ENCODE measurements at regions not wholly inside any gene's neighbourhood (a gene's known extent, or its start where the extent isn't known, plus 50 kb on each side); places are given as distances from the start of the nearest gene placed in this dataset.

DNA sequence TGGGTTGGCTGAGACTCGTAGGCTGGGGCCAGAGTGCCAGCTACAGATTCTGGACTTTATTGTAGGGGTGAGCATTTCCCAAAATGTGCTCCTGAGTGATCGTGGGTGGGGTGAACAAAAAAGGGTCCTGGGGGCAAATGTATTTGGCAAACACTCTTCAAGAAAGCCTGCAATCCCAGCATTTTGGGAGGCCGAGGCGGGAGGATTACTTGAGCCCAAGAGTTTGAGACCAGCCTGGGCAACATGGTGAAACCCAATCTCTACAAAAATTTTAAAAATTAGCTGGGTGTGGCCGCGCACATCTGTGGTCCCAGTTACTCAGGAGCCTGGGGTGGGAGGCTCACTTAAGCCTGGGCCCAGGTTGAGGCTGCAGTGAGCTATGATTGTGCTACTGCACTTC, 55.5 kb upstream of the CDKN2AIPNL start:
- peak overlapping the region; percentile 19 for H2AFZ ChIP-seq (ENCODE audit: low read depth, low read length)
- H3K9ac ChIP-seq (replicated peaks; ENCODE audit: extremely low read depth, insufficient read depth, low read length) = no peak overlapping the region
- no peaks in the 10 kb centered on the region for H4K20me1 ChIP-seq (replicated peaks; ENCODE audit: control insufficient read depth, extremely low read depth, insufficient read depth, low read length)
- no peaks in the 10 kb centered on the region for H3K9me1 ChIP-seq (replicated peaks; ENCODE audit: control insufficient read depth, extremely low read depth, insufficient read depth, low read length)
- ChIA-PET CTCF (interaction anchor here (0.6 to 4.0 kb wide), 12 partner anchors 15 to 120 kb away, joined by 3 to 29 read pairs (median 8); partner anchors contain the start of genes CDKN2AIPNL and JADE2), POLR2A (interaction anchor here (1.5 to 2.1 kb wide), 2 partner anchors 36 to 56 kb away, joined by 3 to 11 read pairs; partner anchors contain the start of gene CDKN2AIPNL)
- no peaks in the 10 kb centered on the region for H3K27me3 ChIP-seq (ENCODE audit: control insufficient read depth in 2 of 2, insufficient read depth in 2 of 2, low read length in 2 of 2)
- DNase-seq (ENCODE audit: low read depth, low spot score) (no peak), FAIRE-seq (no peak)
- H3K9me3 ChIP-seq (replicated peaks; ENCODE audit: control insufficient read depth, insufficient read depth, low read length) = no peaks in the 10 kb centered on the region
- peak overlapping the region; percentile 70 for H3K4me2 ChIP-seq (ENCODE audit: insufficient read depth, low read length)
- H3K36me3 ChIP-seq (ENCODE audit: control insufficient read depth in 2 of 2, extremely low read depth in 1 of 2, insufficient read depth in 2 of 2, low read length in 2 of 2) = no peaks in the 10 kb centered on the region
- BruUV-seq (replicated peaks) = no TSS peak
- TF ChIP-seq FOS (IDR thresholded peaks at IDR 0.05; ENCODE audit: borderline replicate concordance, insufficient read depth, low read length) = no peak
- TF ChIP-seq MYC (IDR thresholded peaks at IDR 0.05; ENCODE audit: low read depth, low read length) = no peak
- no peak for TF ChIP-seq JUN (IDR thresholded peaks at IDR 0.05; ENCODE audit: borderline replicate concordance, insufficient read depth, insufficient read length, low read depth)
- TF ChIP-seq, protein P1, sequence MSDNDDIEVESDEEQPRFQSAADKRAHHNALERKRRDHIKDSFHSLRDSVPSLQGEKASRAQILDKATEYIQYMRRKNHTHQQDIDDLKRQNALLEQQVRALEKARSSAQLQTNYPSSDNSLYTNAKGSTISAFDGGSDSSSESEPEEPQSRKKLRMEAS (IDR thresholded peaks at IDR 0.05; ENCODE audit: insufficient read depth, insufficient read length) = no peak
- TF ChIP-seq, protein P2, sequence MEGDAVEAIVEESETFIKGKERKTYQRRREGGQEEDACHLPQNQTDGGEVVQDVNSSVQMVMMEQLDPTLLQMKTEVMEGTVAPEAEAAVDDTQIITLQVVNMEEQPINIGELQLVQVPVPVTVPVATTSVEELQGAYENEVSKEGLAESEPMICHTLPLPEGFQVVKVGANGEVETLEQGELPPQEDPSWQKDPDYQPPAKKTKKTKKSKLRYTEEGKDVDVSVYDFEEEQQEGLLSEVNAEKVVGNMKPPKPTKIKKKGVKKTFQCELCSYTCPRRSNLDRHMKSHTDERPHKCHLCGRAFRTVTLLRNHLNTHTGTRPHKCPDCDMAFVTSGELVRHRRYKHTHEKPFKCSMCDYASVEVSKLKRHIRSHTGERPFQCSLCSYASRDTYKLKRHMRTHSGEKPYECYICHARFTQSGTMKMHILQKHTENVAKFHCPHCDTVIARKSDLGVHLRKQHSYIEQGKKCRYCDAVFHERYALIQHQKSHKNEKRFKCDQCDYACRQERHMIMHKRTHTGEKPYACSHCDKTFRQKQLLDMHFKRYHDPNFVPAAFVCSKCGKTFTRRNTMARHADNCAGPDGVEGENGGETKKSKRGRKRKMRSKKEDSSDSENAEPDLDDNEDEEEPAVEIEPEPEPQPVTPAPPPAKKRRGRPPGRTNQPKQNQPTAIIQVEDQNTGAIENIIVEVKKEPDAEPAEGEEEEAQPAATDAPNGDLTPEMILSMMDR (IDR thresholded peaks at IDR 0.05; ENCODE audit: extremely low read depth in 1 of 2, insufficient read depth in 1 of 2, low read depth in 1 of 2, low read length in 2 of 2) = no peak
- no peak for TF ChIP-seq POLR2AphosphoS5 (IDR thresholded peaks at IDR 0.05; ENCODE audit: insufficient read depth, low read depth, low read length)
- no peak for TF ChIP-seq EZH2 (IDR thresholded peaks at IDR 0.05; ENCODE audit: borderline replicate concordance, low read depth, low read length, severe bottlenecking)
- no peak for TF ChIP-seq GATA2 (IDR thresholded peaks at IDR 0.05; ENCODE audit: insufficient read depth, insufficient read length, low read depth, low read length)
- no peak for TF ChIP-seq POLR2A (IDR thresholded peaks at IDR 0.05; ENCODE audit: low read depth, low read length)
- peaks cover 17% of the 10 kb centered on the region for H3K4me1 ChIP-seq (ENCODE audit: control insufficient read depth, extremely low read depth, insufficient read depth, low read length)
- dilution Hi-C loops (cut with MboI; ENCODE audit: extremely low pct_ligation_motif_present, low sequenced_read_pairs) (no loop called here), intact Hi-C loops (cut with micrococcal nuclease) (loop anchor here (2.0 to 5.0 kb wide), 3 partner anchors 86 to 290 kb away; partner anchors contain the start of gene DDX46)
- H3K27ac ChIP-seq (ENCODE audit: insufficient read depth, low read depth, low read length) = peak overlapping the region; percentile 94
- H3K79me2 ChIP-seq (ENCODE audit: control insufficient read depth, insufficient read depth, low read length) = no peaks in the 10 kb centered on the region
- no peak overlapping the region for H3K4me3 ChIP-seq (replicated peaks in 1 of 3; ENCODE audit: insufficient read depth in 1 of 3, low read depth in 1 of 3, low read length in 3 of 3)

All from endothelial cell of umbilical vein (primary cell).